H9 (cell line): ENCODE measurements at regions not wholly inside any gene's neighbourhood (a gene's known extent, or its start where the extent isn't known, plus 50 kb on each side); places are given as distances from the start of the nearest gene placed in this dataset.

Experiments
- DNase-seq: peaks from one replicate; pipeline ENCODE4 v3.0.0-alpha.2; 2017
- H2AFZ ChIP-seq: one replicate; pipeline ENCODE4 v1.6.1; 2013; ENCODE audit warnings: mild to moderate bottlenecking, low read length, control low read depth, moderate library complexity
- H2AK5ac ChIP-seq: 2 replicates; pipeline ENCODE4 v1.6.1; 2013; ENCODE audit warnings: low read length, control low read depth, mixed read lengths; ENCODE audit not compliant: insufficient read length
- H2BK120ac ChIP-seq: one replicate; pipeline ENCODE4 v1.6.1; 2013; ENCODE audit warnings: low read depth, mild to moderate bottlenecking, low read length, control low read depth, inconsistent platforms; ENCODE audit not compliant: poor library complexity, severe bottlenecking
- H2BK12ac ChIP-seq: 2 replicates; pipeline ENCODE4 v1.6.1; 2013; ENCODE audit warnings: low read length, control low read depth, mixed read lengths, low read depth; ENCODE audit not compliant: insufficient read length
- H2BK15ac ChIP-seq: 2 replicates; pipeline ENCODE4 v1.6.1; 2013; ENCODE audit warnings: low read depth, low read length, control low read depth
- H2BK20ac ChIP-seq: one replicate; pipeline ENCODE4 v1.6.1; 2013; ENCODE audit warnings: low read depth, mild to moderate bottlenecking, low read length, control low read depth, inconsistent platforms; ENCODE audit not compliant: poor library complexity, severe bottlenecking
- H2BK5ac ChIP-seq: 2 replicates; pipeline ENCODE4 v1.6.1; 2013; ENCODE audit warnings: low read length, control low read depth, mixed read lengths; ENCODE audit not compliant: insufficient read length
- H3K14ac ChIP-seq: 2 replicates; pipeline ENCODE4 v1.6.1; 2013; ENCODE audit warnings: low read length, control low read depth; ENCODE audit not compliant: insufficient read depth
- H3K18ac ChIP-seq: 2 replicates; pipeline ENCODE4 v1.6.1; 2013; ENCODE audit warnings: low read depth, mild to moderate bottlenecking, mixed read lengths, low read length, control low read depth; ENCODE audit not compliant: insufficient read length
- H3K23ac ChIP-seq: 2 replicates; pipeline ENCODE4 v1.6.1; 2013; ENCODE audit warnings: low read length, control low read depth, mixed read lengths, low read depth; ENCODE audit not compliant: insufficient read length
- H3K23me2 ChIP-seq: 2 replicates; pipeline ENCODE4 v1.6.1; 2013; ENCODE audit warnings: low read depth, mild to moderate bottlenecking, mixed read lengths, low read length, control low read depth; ENCODE audit not compliant: insufficient read length, poor library complexity, severe bottlenecking
- H3K27ac ChIP-seq: 2 replicates; pipeline ENCODE4 v1.5.1; 2013; ENCODE audit warnings: low read length, control low read depth, mixed read lengths, low read depth; ENCODE audit not compliant: insufficient read length
- H3K27me3 ChIP-seq: 2 replicates; pipeline ENCODE4 v1.6.1; 2013; ENCODE audit warnings: low read length, control low read depth, inconsistent platforms; ENCODE audit not compliant: insufficient read depth
- H3K4ac ChIP-seq: 2 replicates; pipeline ENCODE4 v1.6.1; 2013; ENCODE audit warnings: low read depth, mild to moderate bottlenecking, control low read depth, inconsistent platforms, low read length, moderate library complexity
- H3K4me1 ChIP-seq: 2 replicates; pipeline ENCODE4 v1.6.1; 2013; ENCODE audit warnings: low read length, control low read depth, inconsistent platforms; ENCODE audit not compliant: insufficient read depth
- H3K4me2 ChIP-seq: 2 replicates; pipeline ENCODE4 v1.6.1; 2013; ENCODE audit warnings: low read length, control low read depth, mixed read lengths; ENCODE audit not compliant: insufficient read length, insufficient read depth
- H3K56ac ChIP-seq: 2 replicates; pipeline ENCODE4 v1.6.1; 2013; ENCODE audit warnings: low read depth, mild to moderate bottlenecking, mixed read lengths, low read length, control low read depth; ENCODE audit not compliant: insufficient read length
- H3K79me1 ChIP-seq: 2 replicates; pipeline ENCODE4 v1.6.1; 2013; ENCODE audit warnings: low read depth, mild to moderate bottlenecking, moderate library complexity, low read length, control low read depth, inconsistent platforms; ENCODE audit not compliant: insufficient read depth, poor library complexity, severe bottlenecking
- H3K79me2 ChIP-seq: 2 replicates; pipeline ENCODE4 v1.6.1; 2013; ENCODE audit warnings: low read length, control low read depth, inconsistent platforms; ENCODE audit not compliant: insufficient read depth
- H3K9ac ChIP-seq: 2 replicates; pipeline ENCODE4 v1.6.1; 2013; ENCODE audit warnings: low read length, control low read depth, mixed read lengths; ENCODE audit not compliant: insufficient read length; ENCODE audit errors: extremely low read depth
- H3K9me3 ChIP-seq: one replicate; pipeline ENCODE4 v1.6.1; 2013; ENCODE audit warnings: low read depth, low read length, inconsistent platforms; ENCODE audit not compliant: control insufficient read depth
- H3T11ph ChIP-seq: one replicate; pipeline ENCODE4 v1.6.1; 2013; ENCODE audit warnings: mild to moderate bottlenecking, low read length, control low read depth, inconsistent platforms
- H4K20me1 ChIP-seq: one replicate; pipeline ENCODE4 v1.6.1; 2013; ENCODE audit not compliant: control insufficient read depth, insufficient read length, insufficient read depth
- H4K5ac ChIP-seq: 2 replicates; pipeline ENCODE4 v1.6.1; 2013; ENCODE audit warnings: low read depth, mild to moderate bottlenecking, mixed read lengths, low read length, control low read depth; ENCODE audit not compliant: insufficient read length
- H4K8ac ChIP-seq: replicated peaks from 2 replicates; pipeline ENCODE4 v1.6.1; 2013; ENCODE audit warnings: low read length, control low read depth, mixed read lengths, low read depth; ENCODE audit not compliant: insufficient read length
- H4K91ac ChIP-seq: 2 replicates; pipeline ENCODE4 v1.6.1; 2013; ENCODE audit warnings: low read depth, mild to moderate bottlenecking, moderate library complexity, mixed read lengths, low read length, control low read depth; ENCODE audit not compliant: insufficient read length
- H3K27ac Mint-ChIP-seq, 3 experiments: 2 replicates in 2 of 3; 3 replicates in 1 of 3; pipeline ENCODE4 v1.8.0; 2020 to 2021; ENCODE audit warnings: mixed read lengths in 3 of 3, mild to moderate bottlenecking in 1 of 3, moderate library complexity in 1 of 3
- H3K27me3 Mint-ChIP-seq: 2 replicates; pipeline ENCODE4 v1.8.0; 2021; ENCODE audit warnings: low read depth, mild to moderate bottlenecking, moderate library complexity, mixed read lengths
- H3K36me3 Mint-ChIP-seq, 3 experiments: 2 replicates in 2 of 3; 3 replicates in 1 of 3; pipeline ENCODE4 v1.8.0; 2020 to 2021; ENCODE audit warnings: low read depth in 3 of 3, mixed read lengths in 3 of 3; ENCODE audit not compliant: insufficient read depth in 1 of 3
- H3K4me1 Mint-ChIP-seq, 2 experiments: 2 replicates each; pipeline ENCODE4 v1.8.0; 2020; ENCODE audit warnings: mixed read lengths in 2 of 2
- H3K4me3 Mint-ChIP-seq, 2 experiments: 2 replicates in 1 of 2; 3 replicates in 1 of 2; pipeline ENCODE4 v1.8.0; 2020 to 2021; ENCODE audit warnings: mild to moderate bottlenecking in 2 of 2, mixed read lengths in 2 of 2, moderate library complexity in 1 of 2
- H3K9me3 Mint-ChIP-seq, 2 experiments: 2 replicates in 1 of 2; 3 replicates in 1 of 2; pipeline ENCODE4 v1.8.0; 2020; ENCODE audit warnings: mild to moderate bottlenecking in 2 of 2, mixed read lengths in 2 of 2, moderate library complexity in 1 of 2
- CTCF ChIP-seq: fragments of 200-600 bp; sonication (generic); conservative IDR thresholded peaks from 3 replicates; pipeline ENCODE4 v1.8.0; 2021; ENCODE audit warnings: antibody characterized with exemption, mild to moderate bottlenecking
- WGBS: extraction: QIAGEN DNeasy Blood & Tissue Kit; methylation state at CpG from one replicate; pipeline ENCODE4 v1.1.7; 2013; ENCODE audit warnings: missing lambda C conversion rate, low lambda C conversion rate, mixed read lengths; ENCODE audit not compliant: insufficient read length; ENCODE audit errors: extremely low coverage; 5-methylcytosine and 5-hydroxymethylcytosine counted together

DNA sequence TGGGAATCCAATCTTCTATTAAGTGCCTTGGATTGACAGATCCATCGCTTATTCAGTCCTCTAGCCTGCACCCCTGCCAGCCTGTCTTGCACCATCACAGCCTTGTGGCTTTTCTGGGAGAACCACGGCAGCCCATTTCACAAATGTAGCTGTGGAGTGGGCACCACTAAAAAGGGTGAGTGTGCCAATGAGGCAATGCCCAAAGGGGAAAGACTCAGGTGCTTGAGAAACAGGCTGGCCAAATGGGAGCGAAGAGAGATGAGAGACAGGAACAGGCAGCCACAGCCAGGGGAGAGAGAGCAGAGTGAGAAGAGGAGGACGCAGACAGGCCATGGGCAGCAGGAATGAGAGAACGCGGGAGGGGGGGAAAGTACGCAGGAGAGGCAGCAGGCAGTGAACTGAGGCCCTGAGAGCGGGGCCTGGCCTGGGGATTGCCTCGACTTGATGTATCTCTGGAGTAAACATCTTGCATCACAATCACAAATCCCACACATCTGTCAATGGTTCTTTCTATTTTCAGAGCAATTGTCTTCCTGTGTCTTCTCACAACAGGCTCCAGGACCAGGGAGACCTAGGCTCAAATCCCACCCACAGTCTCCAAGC is 173.1 kb downstream of the SYK start:
- Histone ChIP-seq H3K79me1 (no peaks in the 10 kb centered on the region), H3K27ac (no peak overlapping the region), H3K23me2 (no peaks in the 10 kb centered on the region), H3K9me3 (no peaks in the 10 kb centered on the region), H2BK15ac (no peak overlapping the region), H4K8ac (no peak overlapping the region), H2BK20ac (no peak overlapping the region), H2BK12ac (no peak overlapping the region), H3K4me2 (no peak overlapping the region), H4K91ac (no peak overlapping the region), H3K23ac (no peak overlapping the region), H2AFZ (no peak overlapping the region), H4K20me1 (no peaks in the 10 kb centered on the region), H3K4me1 (no peaks in the 10 kb centered on the region), H2BK120ac (no peak overlapping the region), H3K27me3 (no peaks in the 10 kb centered on the region), H2AK5ac (no peak overlapping the region), H3K14ac (no peak overlapping the region), H3K18ac (no peak overlapping the region), H3K56ac (no peak overlapping the region), H3K79me2 (no peaks in the 10 kb centered on the region), H3K4ac (no peak overlapping the region), H2BK5ac (no peak overlapping the region), H3T11ph (no peak overlapping the region), H4K5ac (no peak overlapping the region), H3K9ac (no peak overlapping the region)
- Mint-ChIP-seq H3K36me3 (no peaks in the 10 kb centered on the region), H3K4me3 (no peak overlapping the region), H3K4me1 (peaks cover 0 to 30% of the 10 kb centered on the region in 2 experiments; a peak in 2 of 4 replicates), H3K27ac (no peak overlapping the region), H3K27me3 (no peaks in the 10 kb centered on the region), H3K9me3 (no peaks in the 10 kb centered on the region; a peak in 2 of 5 replicates)
- no peak for DNase-seq
- WGBS, result no CpG with 5 or more reads among the region's 9 CpGs
- TF ChIP-seq CTCF, result no peak
